ENCODE measurements at regions not wholly inside any gene's neighbourhood (a gene's known extent, or its start where the extent isn't known, plus 50 kb on each side); places are given as distances from the start of the nearest gene placed in this dataset.
A peak's percentile ranks its signal among the peaks of the same experiment; 100 is the strongest.

DNA sequence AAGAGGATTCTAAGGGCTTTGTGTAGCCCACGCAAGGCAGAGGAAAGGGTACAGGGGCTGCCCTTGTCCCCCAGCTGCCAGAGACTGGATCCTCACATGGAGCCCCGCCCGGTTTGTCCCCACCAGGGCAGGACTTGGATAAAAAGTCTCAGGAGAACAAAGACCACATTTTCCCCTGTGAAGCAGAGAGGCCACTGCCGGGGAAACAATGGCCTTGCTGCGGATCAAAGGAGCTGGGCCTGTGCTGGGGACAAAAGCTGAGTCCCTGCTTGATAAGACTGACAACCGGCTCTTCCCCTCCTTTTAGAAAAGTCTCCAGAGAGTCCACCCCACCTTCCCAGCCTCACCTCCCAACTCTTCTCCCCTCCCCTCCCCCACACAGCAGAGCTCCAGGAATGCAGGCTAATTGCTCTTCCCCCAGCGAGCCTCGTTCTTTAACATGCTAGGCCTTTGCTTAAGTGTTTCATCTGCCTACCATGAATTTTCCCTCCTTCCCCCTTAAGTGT, 142.4 kb downstream of the PLPP3 start:
- TF ChIP-seq, protein P1, sequence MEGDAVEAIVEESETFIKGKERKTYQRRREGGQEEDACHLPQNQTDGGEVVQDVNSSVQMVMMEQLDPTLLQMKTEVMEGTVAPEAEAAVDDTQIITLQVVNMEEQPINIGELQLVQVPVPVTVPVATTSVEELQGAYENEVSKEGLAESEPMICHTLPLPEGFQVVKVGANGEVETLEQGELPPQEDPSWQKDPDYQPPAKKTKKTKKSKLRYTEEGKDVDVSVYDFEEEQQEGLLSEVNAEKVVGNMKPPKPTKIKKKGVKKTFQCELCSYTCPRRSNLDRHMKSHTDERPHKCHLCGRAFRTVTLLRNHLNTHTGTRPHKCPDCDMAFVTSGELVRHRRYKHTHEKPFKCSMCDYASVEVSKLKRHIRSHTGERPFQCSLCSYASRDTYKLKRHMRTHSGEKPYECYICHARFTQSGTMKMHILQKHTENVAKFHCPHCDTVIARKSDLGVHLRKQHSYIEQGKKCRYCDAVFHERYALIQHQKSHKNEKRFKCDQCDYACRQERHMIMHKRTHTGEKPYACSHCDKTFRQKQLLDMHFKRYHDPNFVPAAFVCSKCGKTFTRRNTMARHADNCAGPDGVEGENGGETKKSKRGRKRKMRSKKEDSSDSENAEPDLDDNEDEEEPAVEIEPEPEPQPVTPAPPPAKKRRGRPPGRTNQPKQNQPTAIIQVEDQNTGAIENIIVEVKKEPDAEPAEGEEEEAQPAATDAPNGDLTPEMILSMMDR (IDR thresholded peaks at IDR 0.05; ENCODE audit: low read depth, low read length) = no peak
- Histone ChIP-seq H3K27ac (ENCODE audit: low read depth, low read length) (no peak overlapping the region), H3K9me3 (ENCODE audit: control insufficient read depth, insufficient read depth, low read length) (no peaks in the 10 kb centered on the region), H3K27me3 (ENCODE audit: control insufficient read depth, insufficient read depth, low read length) (no peaks in the 10 kb centered on the region), H3K4me3 (ENCODE audit: low read depth, low read length) (no peak overlapping the region)
- no peak for DNase-seq (ENCODE audit: low read depth, low spot score)
- ChIA-PET POLR2A (no interaction called here), CTCF (no interaction called here)

GRCh38 chr1:56436296-56436695, 143.1 kb downstream of the PLPP3 start:
- Histone ChIP-seq H3K27ac (ENCODE audit: low read depth, low read length) (no peak overlapping the region), H3K9me3 (ENCODE audit: control insufficient read depth, insufficient read depth, low read length) (no peaks in the 10 kb centered on the region), H3K4me3 (ENCODE audit: low read depth, low read length) (no peak overlapping the region), H3K27me3 (ENCODE audit: control insufficient read depth, insufficient read depth, low read length) (no peaks in the 10 kb centered on the region)
- DNase-seq (ENCODE audit: low read depth, low spot score) = no peak
- ChIA-PET POLR2A (no interaction called here), CTCF (no interaction called here)
- TF ChIP-seq, protein P1 (IDR thresholded peaks at IDR 0.05; ENCODE audit: low read depth, low read length) = no peak

DNA sequence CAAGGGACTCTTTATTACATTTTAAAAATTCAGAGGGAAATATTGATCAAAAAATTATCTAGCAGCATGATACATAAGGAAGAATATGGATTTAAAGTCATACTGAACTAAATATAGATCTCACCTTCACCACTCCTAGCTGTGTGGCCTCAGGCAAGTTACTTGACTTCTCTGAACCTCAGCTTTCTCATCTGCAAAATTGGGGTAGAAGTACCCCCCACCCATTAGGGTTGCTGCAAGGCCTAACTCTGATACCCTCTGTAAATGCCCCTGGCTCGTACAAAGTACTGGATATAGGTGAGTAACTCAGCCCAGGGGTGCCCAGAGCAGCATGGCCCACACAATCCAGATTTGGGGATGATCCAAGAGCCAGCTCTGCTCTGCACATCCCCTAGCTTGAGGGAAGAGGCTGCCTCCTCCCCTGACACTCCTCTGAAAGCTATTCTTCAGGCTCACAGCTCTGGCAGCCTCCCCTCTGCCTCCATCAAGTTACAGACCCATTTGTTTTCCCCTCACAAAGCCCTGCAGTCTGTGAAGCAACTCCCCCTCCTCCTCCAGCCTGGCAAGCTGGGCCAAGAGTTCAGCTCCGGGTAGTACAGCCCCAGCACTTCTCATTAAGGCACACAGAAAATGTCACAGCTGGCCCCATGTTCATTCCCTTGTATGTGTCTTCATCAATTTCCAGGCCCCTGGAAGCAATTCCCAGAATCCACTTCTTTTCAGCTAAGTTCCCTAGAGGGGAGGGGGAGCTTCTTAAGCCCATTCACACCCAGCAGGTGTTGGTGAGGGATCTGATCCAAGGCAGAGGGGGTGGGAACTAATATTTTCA, 143.7 kb downstream of the PLPP3 start:
- no peak overlapping the region for H3K4me3 ChIP-seq (ENCODE audit: low read depth, low read length)
- CTCF ChIA-PET = no interaction called here
- H3K27me3 ChIP-seq (ENCODE audit: control insufficient read depth, insufficient read depth, low read length) = no peaks in the 10 kb centered on the region
- no peaks in the 10 kb centered on the region for H3K9me3 ChIP-seq (ENCODE audit: control insufficient read depth, insufficient read depth, low read length)
- H3K27ac ChIP-seq (ENCODE audit: low read depth, low read length) = no peak overlapping the region
- POLR2A ChIA-PET = no interaction called here
- DNase-seq (ENCODE audit: low read depth, low spot score) = no peak
- TF ChIP-seq, protein P1 (IDR thresholded peaks at IDR 0.05; ENCODE audit: low read depth, low read length) = no peak

GRCh38 chr1:56434740-56435139, 144.6 kb downstream of the PLPP3 start:
- H3K27me3 ChIP-seq (ENCODE audit: control insufficient read depth, insufficient read depth, low read length) = no peaks in the 10 kb centered on the region
- ChIA-PET CTCF (no interaction called here), POLR2A (no interaction called here)
- no peak overlapping the region for H3K27ac ChIP-seq (ENCODE audit: low read depth, low read length)
- no peak for DNase-seq (ENCODE audit: low read depth, low spot score)
- no peaks in the 10 kb centered on the region for H3K9me3 ChIP-seq (ENCODE audit: control insufficient read depth, insufficient read depth, low read length)
- H3K4me3 ChIP-seq (ENCODE audit: low read depth, low read length) = no peak overlapping the region
- TF ChIP-seq, protein P1 (IDR thresholded peaks at IDR 0.05; ENCODE audit: low read depth, low read length) = peak; percentile 30; the same call in 1 of the 2 replicates

- no peak overlapping the region for H3K27ac ChIP-seq (ENCODE audit: low read depth, low read length)
- no peaks in the 10 kb centered on the region for H3K9me3 ChIP-seq (ENCODE audit: control insufficient read depth, insufficient read depth, low read length)
- DNase-seq (ENCODE audit: low read depth, low spot score) = no peak
- CTCF ChIA-PET = interaction anchor here (1.0 kb wide), 1 partner anchor 126 kb away, joined by 3 read pairs; no protein-coding TSS in a partner anchor
- POLR2A ChIA-PET = no interaction called here
- no peaks in the 10 kb centered on the region for H3K27me3 ChIP-seq (ENCODE audit: control insufficient read depth, insufficient read depth, low read length)
- H3K4me3 ChIP-seq (ENCODE audit: low read depth, low read length) = no peak overlapping the region
- TF ChIP-seq, protein P1 (IDR thresholded peaks at IDR 0.05; ENCODE audit: low read depth, low read length) = no peak
Observed at GRCh38 chr1:56434025-56434424, 145.3 kb downstream of the PLPP3 start.
